HCT116 (cell line): ENCODE measurements at regions not wholly inside any gene's neighbourhood (a gene's known extent, or its start where the extent isn't known, plus 50 kb on each side); places are given as distances from the start of the nearest gene placed in this dataset.

ENCODE experiments used
- ATAC-seq: fragments of 200-7000 bp; cut with Tn5 transposase; 2 replicates; pipeline ENCODE4 v1.9.1; 2020; ENCODE audit warnings: mild to moderate bottlenecking, moderate library complexity
- BruUV-seq: library from RNA; stranded (reverse); fragments of 400-500 nt; replicated peaks from 2 replicates; lab custom pipeline; 2021; lab: Mats Ljungman, UMichigan
- CTCF ChIA-PET: fragments of 300-600 bp; sonication (Branson Sonifier 250); formaldehyde crosslinking; loops from one replicate; lab custom pipeline; 2021; ENCODE audit warnings: antibody characterized with exemption; lab: Charles Lee
- POLR2A ChIA-PET: fragments of 300-600, 350-600 bp; sonication (Branson Sonifier 250); formaldehyde crosslinking; loops from one replicate; lab custom pipeline; 2021; ENCODE audit warnings: antibody characterized with exemption; lab: Charles Lee
- RAD21 ChIA-PET, 2 experiments: fragments of 300-600 bp; sonication (Branson Sonifier 250); formaldehyde crosslinking; loops; one replicate each; lab custom pipeline; 2023; ENCODE audit warnings: low total read pairs in 2 of 2; ENCODE audit not compliant: uncharacterized antibody in 2 of 2, unreplicated experiment in 2 of 2, low non-redundant PET in 1 of 2; lab: Charles Lee
- DNase-seq: peaks from one replicate; pipeline ENCODE4 v3.0.0-alpha.2; 2010; ENCODE audit warnings: low read depth, low spot score
- H2AFZ ChIP-seq: fragments of 200-600 bp; shearing (Covaris generic), sonication (generic); 2 replicates; pipeline ENCODE4 v1.6.1; 2017; ENCODE audit warnings: low read depth, mixed run types, mixed read lengths, antibody characterized with exemption, low read length; ENCODE audit not compliant: poor library complexity, severe bottlenecking
- H3K27ac ChIP-seq: 2 replicates; pipeline ENCODE4 v1.5.1; 2012; ENCODE audit warnings: low read depth, low read length
- H3K27me3 ChIP-seq: fragments of 200-600 bp; sonication (generic); 2 replicates; pipeline ENCODE4 v1.6.1; 2016; ENCODE audit warnings: mixed run types, low read length, mixed read lengths; ENCODE audit not compliant: insufficient read depth
- H3K36me3 ChIP-seq, 2 experiments: fragments of 200-500 bp in 1 of 2; fragments of 200-600 bp in 1 of 2; sonication (Bioruptor generic) in 1 of 2; sonication (generic) in 1 of 2; 2 replicates each; pipeline versions ENCODE4 v1.5.1 to v1.6.1; 2014 to 2016; ENCODE audit warnings: low read length in 2 of 2, inconsistent platforms in 1 of 2, mixed read lengths in 1 of 2, mixed run types in 1 of 2; ENCODE audit not compliant: insufficient read depth in 2 of 2, control insufficient read depth in 1 of 2
- H3K4me1 ChIP-seq, 2 experiments: fragments of 200-600 bp in 1 of 2; sonication (generic) in 1 of 2; 2 replicates each; pipeline versions ENCODE4 v1.5.1 to v1.6.1; 2012 to 2017; ENCODE audit warnings: low read length in 2 of 2, inconsistent platforms in 1 of 2, mild to moderate bottlenecking in 1 of 2, mixed read lengths in 1 of 2, mixed run types in 1 of 2, moderate library complexity in 1 of 2; ENCODE audit not compliant: insufficient read depth in 2 of 2, control insufficient read depth in 1 of 2
- H3K4me2 ChIP-seq: fragments of 200-600 bp; sonication (generic); 2 replicates; pipeline ENCODE4 v1.6.1; 2017; ENCODE audit warnings: mixed run types, low read length, mixed read lengths
- H3K4me3 ChIP-seq, 2 experiments: fragments of 200-600 bp in 1 of 2; sonication (generic) in 1 of 2; replicated peaks in 1 of 2; 2 replicates each; pipeline ENCODE4 v1.5.1; 2011 to 2016; ENCODE audit warnings: low read length in 2 of 2, control low read depth in 1 of 2, low read depth in 1 of 2, mild to moderate bottlenecking in 1 of 2, mixed read lengths in 1 of 2, mixed run types in 1 of 2
- H3K79me2 ChIP-seq: fragments of 200-600 bp; sonication (generic); 2 replicates; pipeline ENCODE4 v1.6.1; 2017; ENCODE audit warnings: mild to moderate bottlenecking, mixed run types, low read length, moderate library complexity, mixed read lengths; ENCODE audit not compliant: insufficient read depth
- H3K9ac ChIP-seq: fragments of 200-600 bp; sonication (generic); 2 replicates; pipeline ENCODE4 v1.6.1; 2016; ENCODE audit warnings: low read length, mixed read lengths
- H3K9me2 ChIP-seq: fragments of 200-600 bp; sonication (generic), shearing (Covaris generic); 2 replicates; pipeline ENCODE4 v1.6.1; 2017; ENCODE audit warnings: mixed run types, mild to moderate bottlenecking, moderate library complexity; ENCODE audit not compliant: insufficient read depth
- H3K9me3 ChIP-seq, 2 experiments: fragments of 200-500 bp in 1 of 2; fragments of 200-600 bp in 1 of 2; sonication (Bioruptor generic) in 1 of 2; sonication (generic) in 1 of 2; 2 replicates each; pipeline ENCODE4 v1.6.1; 2014 to 2017; ENCODE audit warnings: low read length in 2 of 2, mixed read lengths in 2 of 2, inconsistent platforms in 1 of 2, low read depth in 1 of 2, mild to moderate bottlenecking in 1 of 2, mixed run types in 1 of 2, moderate library complexity in 1 of 2; ENCODE audit not compliant: control insufficient read depth in 1 of 2, insufficient read depth in 1 of 2
- H4K20me1 ChIP-seq: fragments of 200-600 bp; sonication (generic), shearing (Covaris generic); 2 replicates; pipeline ENCODE4 v1.6.1; 2017; ENCODE audit warnings: mixed run types, mild to moderate bottlenecking, moderate library complexity; ENCODE audit not compliant: insufficient read depth
- CEBPB ChIP-seq: IDR thresholded peaks from 2 replicates; pipeline ENCODE4 v1.6.1; 2012; ENCODE audit warnings: low read depth
- CTCF ChIP-seq, 3 experiments: fragments of 200-600 bp in 1 of 3; sonication (generic) in 1 of 3; IDR thresholded peaks in 2 of 3; conservative IDR thresholded peaks in 1 of 3; 2 replicates each; pipeline ENCODE4 v1.5.1; 2012 to 2017; ENCODE audit warnings: low read depth in 2 of 3, low read length in 2 of 3, antibody characterized with exemption in 1 of 3, borderline replicate concordance in 1 of 3, control low read depth in 1 of 3, mild to moderate bottlenecking in 1 of 3, mixed read lengths in 1 of 3, mixed run types in 1 of 3, moderate library complexity in 1 of 3; ENCODE audit not compliant: insufficient read depth in 1 of 3
- POLR2A ChIP-seq: IDR thresholded peaks from 2 replicates; pipeline ENCODE4 v1.7.0; 2011; ENCODE audit warnings: borderline replicate concordance; ENCODE audit not compliant: insufficient read depth, insufficient read length; ENCODE audit errors: extremely low read depth
- ZBTB33 ChIP-seq: IDR thresholded peaks from 2 replicates; pipeline ENCODE4 v1.6.1; 2011; ENCODE audit warnings: mild to moderate bottlenecking, low read length, moderate library complexity; ENCODE audit not compliant: insufficient replicate concordance; ENCODE audit errors: extremely low read depth
- intact Hi-C: fragments of 100-400 bp; cut with micrococcal nuclease; formaldehyde crosslinking; loops from 2 replicates; pipeline ENCODE4 v1.10.0; 2022

- CTCF ChIA-PET = no interaction called here
- intact Hi-C loops = no loop called here
Measured at GRCh38 chr1:95368178-95368577, 134.2 kb downstream of the RWDD3 start.

More at GRCh38 chr1:95368178-95368577, 134.2 kb downstream of the RWDD3 start:
- Histone ChIP-seq H3K27ac (no peak overlapping the region), H3K9me3 (no peaks in the 10 kb centered on the region), H3K79me2 (no peaks in the 10 kb centered on the region), H3K4me1 (no peaks in the 10 kb centered on the region), H3K27me3 (peaks cover 15% of the 10 kb centered on the region; the same call in 1 of the 2 replicates), H3K9ac (no peak overlapping the region), H3K4me3 (no peak overlapping the region), H4K20me1 (no peaks in the 10 kb centered on the region), H3K36me3 (no peaks in the 10 kb centered on the region), H3K9me2 (no peaks in the 10 kb centered on the region), H2AFZ (no peak overlapping the region), H3K4me2 (no peak overlapping the region)
- TF ChIP-seq POLR2A (no peak), CEBPB (no peak), CTCF (IDR thresholded peaks at IDR 0.05 in 2 of 3, conservative IDR thresholded peaks at IDR 0.05 in 1 of 3; ENCODE audit: borderline replicate concordance in 1 of 3, insufficient read depth in 1 of 3, low read depth in 2 of 3, low read length in 2 of 3) (no peak), ZBTB33 (no peak)
- ATAC-seq (no peak), DNase-seq (no peak)
- BruUV-seq = no TSS peak
- ChIA-PET POLR2A (no interaction called here), RAD21 (no interaction called here)
